RWPE2 (cell line): ENCODE measurements at regions not wholly inside any gene's neighbourhood (a gene's known extent, or its start where the extent isn't known, plus 50 kb on each side); places are given as distances from the start of the nearest gene placed in this dataset.

Experiments
- ATAC-seq: fragments of 200-7000 bp; cut with Tn5 transposase; 3 replicates; pipeline ENCODE4 v1.9.1; 2021; ENCODE audit warnings: low read depth
- DNase-seq: peaks from one replicate; pipeline ENCODE4 v3.0.0-alpha.2; 2020; ENCODE audit warnings: low spot score
- H3K27ac ChIP-seq: fragments of 450-650 bp; 2 replicates; pipeline ENCODE4 v1.5.1; 2017; ENCODE audit warnings: mild to moderate bottlenecking; ENCODE audit not compliant: poor library complexity, severe bottlenecking
- H3K27me3 ChIP-seq: fragments of 250-450 bp; sonication (Bioruptor Pico); 2 replicates; pipeline ENCODE4 v1.5.1; 2021; ENCODE audit warnings: mild to moderate bottlenecking, moderate library complexity; ENCODE audit not compliant: insufficient read depth, poor library complexity, severe bottlenecking
- H3K36me3 ChIP-seq: fragments of 250-450 bp; sonication (Bioruptor Pico); 2 replicates; pipeline ENCODE4 v1.5.1; 2020; ENCODE audit warnings: low read depth, mild to moderate bottlenecking, moderate library complexity
- H3K4me1 ChIP-seq: fragments of 250-450 bp; sonication (Bioruptor Pico); 2 replicates; pipeline ENCODE4 v1.5.1; 2021; ENCODE audit warnings: mild to moderate bottlenecking, moderate library complexity; ENCODE audit not compliant: insufficient read depth, poor library complexity, severe bottlenecking
- H3K4me3 ChIP-seq: fragments of 250-450 bp; sonication (Bioruptor Pico); 2 replicates; pipeline ENCODE4 v1.5.1; 2021; ENCODE audit warnings: mild to moderate bottlenecking, moderate library complexity; ENCODE audit not compliant: severe bottlenecking
- H3K9me3 ChIP-seq: fragments of 250-450 bp; sonication (Bioruptor Pico); 2 replicates; pipeline ENCODE4 v1.5.1; 2021; ENCODE audit warnings: mild to moderate bottlenecking, moderate library complexity; ENCODE audit not compliant: severe bottlenecking
- CTCF ChIP-seq: fragments of 450-650 bp; IDR thresholded peaks from one replicate; pipeline ENCODE4 v1.5.1; 2017; ENCODE audit warnings: mild to moderate bottlenecking, moderate library complexity; ENCODE audit not compliant: poor library complexity, severe bottlenecking

- DNase-seq (no peak), ATAC-seq (no peak)
- Histone ChIP-seq H3K4me1 (no peaks in the 10 kb centered on the region), H3K36me3 (no peaks in the 10 kb centered on the region), H3K4me3 (no peak overlapping the region), H3K27me3 (no peaks in the 10 kb centered on the region), H3K9me3 (no peaks in the 10 kb centered on the region), H3K27ac (no peak overlapping the region)
- TF ChIP-seq CTCF: no peak
Measured at GRCh38 chr3:95327478-95327877, 1264.6 kb downstream of the NSUN3 start.

- H3K4me1 ChIP-seq: no peaks in the 10 kb centered on the region
- H3K4me3 ChIP-seq: no peak overlapping the region
- H3K27ac ChIP-seq: no peak overlapping the region
- no peaks in the 10 kb centered on the region for H3K9me3 ChIP-seq
- H3K27me3 ChIP-seq: no peaks in the 10 kb centered on the region
- H3K36me3 ChIP-seq: no peaks in the 10 kb centered on the region
- no peak for ATAC-seq
- DNase-seq: no peak
- no peak for TF ChIP-seq CTCF
Measured at GRCh38 chr3:95333826-95334225, 1271.0 kb downstream of the NSUN3 start.

GRCh38 chr3:95334461-95334860, 1271.6 kb downstream of the NSUN3 start:
- H3K4me3 ChIP-seq: no peak overlapping the region
- no peaks in the 10 kb centered on the region for H3K9me3 ChIP-seq
- H3K36me3 ChIP-seq: no peaks in the 10 kb centered on the region
- no peak for TF ChIP-seq CTCF
- no peaks in the 10 kb centered on the region for H3K27me3 ChIP-seq
- DNase-seq (no peak), ATAC-seq (no peak)
- H3K4me1 ChIP-seq: no peaks in the 10 kb centered on the region
- no peak overlapping the region for H3K27ac ChIP-seq

- ATAC-seq: no peak
- no peaks in the 10 kb centered on the region for H3K36me3 ChIP-seq
- H3K4me1 ChIP-seq: no peaks in the 10 kb centered on the region
- H3K27ac ChIP-seq: no peak overlapping the region
- H3K27me3 ChIP-seq: no peaks in the 10 kb centered on the region
- no peak for DNase-seq
- no peaks in the 10 kb centered on the region for H3K9me3 ChIP-seq
- TF ChIP-seq CTCF: no peak
- no peak overlapping the region for H3K4me3 ChIP-seq
Measured at GRCh38 chr3:95335517-95335916, 1272.7 kb downstream of the NSUN3 start.

GRCh38 chr3:95338446-95338845, 1275.6 kb downstream of the NSUN3 start:
- no peak for ATAC-seq
- no peak for DNase-seq
- no peaks in the 10 kb centered on the region for H3K9me3 ChIP-seq

More at GRCh38 chr3:95338446-95338845, 1275.6 kb downstream of the NSUN3 start:
- H3K4me3 ChIP-seq: no peak overlapping the region
- H3K4me1 ChIP-seq: no peaks in the 10 kb centered on the region
- no peak for TF ChIP-seq CTCF
- H3K27me3 ChIP-seq: peaks cover 2% of the 10 kb centered on the region
- no peaks in the 10 kb centered on the region for H3K36me3 ChIP-seq
- no peak overlapping the region for H3K27ac ChIP-seq
